SK-N-SH (cell line): ENCODE measurements at regions not wholly inside any gene's neighbourhood (a gene's known extent, or its start where the extent isn't known, plus 50 kb on each side); places are given as distances from the start of the nearest gene placed in this dataset.
"Not testable (repeated sequence)": the region's sequence is repeated elsewhere in the genome, so short reads cannot be mapped to it uniquely, and the experiment has no call there.

Experiments used
- CTCF ChIA-PET: fragments of 300-600, 350-600 bp; formaldehyde crosslinking; extraction: SDS; loops from one replicate; lab custom pipeline; 2021; lab: Yijun Ruan, JAX
- POLR2A ChIA-PET: fragments of 350-600 bp; sonication (Branson Sonifier 250); formaldehyde crosslinking; extraction: SDS; loops from one replicate; lab custom pipeline; 2020; ENCODE audit warnings: antibody characterized with exemption, inconsistent platforms; lab: Yijun Ruan, JAX
- DNase-seq: peaks from one replicate; pipeline ENCODE4 v3.0.0; 2012
- H2AFZ ChIP-seq: fragments of 200-600 bp; sonication (generic); 2 replicates; pipeline ENCODE4 v1.8.1; 2016; ENCODE audit warnings: antibody characterized with exemption, mild to moderate bottlenecking, low read depth
- H3F3A ChIP-seq: fragments of 200-600 bp; sonication (generic); replicated peaks from 2 replicates; pipeline ENCODE3; 2016; ENCODE audit warnings: antibody characterized with exemption, mild to moderate bottlenecking; ENCODE audit not compliant: insufficient read depth
- H3K27ac ChIP-seq, 2 experiments: fragments of 200-500 bp in 1 of 2; fragments of 200-600 bp in 1 of 2; sonication (Bioruptor generic) in 1 of 2; sonication (generic), shearing (Covaris generic) in 1 of 2; 2 replicates each; pipeline versions ENCODE4 v1.5.1 to v1.6.1; 2014 to 2016; ENCODE audit warnings: low read depth in 2 of 2, inconsistent platforms in 1 of 2, low read length in 1 of 2, mild to moderate bottlenecking in 1 of 2, mixed read lengths in 1 of 2
- H3K27me3 ChIP-seq: fragments of 200-600 bp; sonication (generic), shearing (Covaris generic); 2 replicates; pipeline ENCODE4 v1.6.1; 2016; ENCODE audit warnings: mixed run types; ENCODE audit not compliant: insufficient read depth
- H3K36me3 ChIP-seq, 2 experiments: fragments of 200-500 bp in 1 of 2; fragments of 200-600 bp in 1 of 2; sonication (Bioruptor generic) in 1 of 2; sonication (generic) in 1 of 2; replicated peaks in 1 of 2; 2 replicates each; pipeline versions ENCODE3 to v1.5.1; 2014 to 2016; ENCODE audit warnings: low read length in 1 of 2, mild to moderate bottlenecking in 1 of 2; ENCODE audit not compliant: insufficient read depth in 2 of 2, control insufficient read depth in 1 of 2
- H3K4me1 ChIP-seq, 2 experiments: fragments of 200-500 bp in 1 of 2; fragments of 200-600 bp in 1 of 2; sonication (Bioruptor generic) in 1 of 2; sonication (generic), shearing (Covaris generic) in 1 of 2; 2 replicates each; pipeline versions ENCODE4 v1.5.1 to v1.6.1; 2014 to 2016; ENCODE audit warnings: low read depth in 1 of 2, low read length in 1 of 2, mixed run types in 1 of 2; ENCODE audit not compliant: insufficient read depth in 2 of 2, control insufficient read depth in 1 of 2
- H3K4me2 ChIP-seq: fragments of 200-600 bp; sonication (generic), shearing (Covaris generic); 2 replicates; pipeline ENCODE4 v1.6.1; 2017; ENCODE audit warnings: mixed run types
- H3K4me3 ChIP-seq, 2 experiments: fragments of 200-500 bp in 1 of 2; fragments of 200-600 bp in 1 of 2; sonication (Bioruptor generic) in 1 of 2; sonication (generic), shearing (Covaris generic) in 1 of 2; 2 replicates each; pipeline versions ENCODE4 v1.5.1 to v1.8.1; 2014 to 2016; ENCODE audit warnings: low read depth in 2 of 2, inconsistent platforms in 1 of 2, low read length in 1 of 2, mild to moderate bottlenecking in 1 of 2, mixed read lengths in 1 of 2, moderate library complexity in 1 of 2
- H3K79me2 ChIP-seq: fragments of 200-600 bp; sonication (generic); 2 replicates; pipeline ENCODE4 v1.8.1; 2017; ENCODE audit warnings: mild to moderate bottlenecking; ENCODE audit not compliant: insufficient read depth
- H3K9ac ChIP-seq: fragments of 200-600 bp; sonication (generic); 2 replicates; pipeline ENCODE4 v1.6.1; 2017; ENCODE audit warnings: mixed run types
- H3K9me2 ChIP-seq: fragments of 200-600 bp; sonication (generic); 2 replicates; pipeline ENCODE4 v1.6.1; 2017; ENCODE audit warnings: mixed run types
- H3K9me3 ChIP-seq: fragments of 200-600 bp; sonication (generic); 2 replicates; pipeline ENCODE4 v1.6.1; 2017; ENCODE audit warnings: mixed run types, mild to moderate bottlenecking, moderate library complexity
- H4K20me1 ChIP-seq: fragments of 200-600 bp; sonication (generic); 2 replicates; pipeline ENCODE4 v1.6.1; 2017; ENCODE audit warnings: mild to moderate bottlenecking, mixed run types; ENCODE audit not compliant: insufficient read depth
- CHD2 ChIP-seq: fragments of 150-350 bp; IDR thresholded peaks from 2 replicates; pipeline ENCODE4 v1.6.1; 2018; ENCODE audit warnings: low read length; ENCODE audit not compliant: partially characterized antibody
- CTCF ChIP-seq: fragments of 200-600 bp; sonication (generic); IDR thresholded peaks from 2 replicates; pipeline ENCODE4 v1.6.1; 2017; ENCODE audit warnings: antibody characterized with exemption, mild to moderate bottlenecking, moderate library complexity
- EZH2phosphoT487 ChIP-seq: fragments of 200-600 bp; sonication (generic); IDR thresholded peaks from 2 replicates; pipeline ENCODE4 v1.6.1; 2017; ENCODE audit warnings: low read depth, mixed run types, mild to moderate bottlenecking, antibody characterized with exemption, moderate library complexity, borderline replicate concordance
- FOSL2 ChIP-seq: IDR thresholded peaks from 2 replicates; pipeline ENCODE4 v1.4.0; 2012; ENCODE audit warnings: low read depth, mild to moderate bottlenecking, moderate library complexity, borderline replicate concordance
- FOXJ3 ChIP-seq: sonication (generic); formaldehyde crosslinking; IDR thresholded peaks from 2 replicates; pipeline ENCODE4 v1.5.1; 2020; ENCODE audit warnings: mild to moderate bottlenecking, missing genetic modification reagents
- FOXM1 ChIP-seq: IDR thresholded peaks from 2 replicates; pipeline ENCODE4 v1.4.0; 2012; ENCODE audit warnings: low read depth, mild to moderate bottlenecking
- GABPA ChIP-seq: IDR thresholded peaks from 2 replicates; pipeline ENCODE4 v1.4.0; 2012; ENCODE audit warnings: low read depth, mild to moderate bottlenecking
- GATA2 ChIP-seq: sonication (generic); formaldehyde crosslinking; IDR thresholded peaks from 2 replicates; pipeline ENCODE4 v1.5.0; 2020; ENCODE audit warnings: mild to moderate bottlenecking, missing genetic modification reagents
- JUND ChIP-seq: IDR thresholded peaks from 2 replicates; pipeline ENCODE4 v1.4.0; 2012
- MAX ChIP-seq: IDR thresholded peaks from 2 replicates; pipeline ENCODE4 v1.4.0; 2012; ENCODE audit warnings: low read depth
- MEF2A ChIP-seq: IDR thresholded peaks from 2 replicates; pipeline ENCODE4 v1.4.0; 2012; ENCODE audit warnings: low read depth, borderline replicate concordance
- MXI1 ChIP-seq: IDR thresholded peaks from 2 replicates; pipeline ENCODE4 v1.6.1; 2012; ENCODE audit warnings: mild to moderate bottlenecking, low read depth, low read length, improper control_type of control experiment
- POLR2AphosphoS5 ChIP-seq: IDR thresholded peaks from 2 replicates; pipeline ENCODE4 v1.6.1; 2012; ENCODE audit warnings: low read depth, low read length
- RAD21 ChIP-seq: IDR thresholded peaks from 2 replicates; pipeline ENCODE4 v1.6.1; 2012; ENCODE audit warnings: mild to moderate bottlenecking, low read length
- RFX5 ChIP-seq: IDR thresholded peaks from 2 replicates; pipeline ENCODE4 v1.6.1; 2012; ENCODE audit warnings: mild to moderate bottlenecking, improper control_type of control experiment, low read length
- USF2 ChIP-seq: fragments of 150-350 bp; IDR thresholded peaks from 2 replicates; pipeline ENCODE4 v1.6.1; 2017; ENCODE audit warnings: antibody characterized with exemption, low read length, low read depth, borderline replicate concordance
- YY1 ChIP-seq: IDR thresholded peaks from 2 replicates; pipeline ENCODE4 v1.4.0; 2012; ENCODE audit warnings: low read depth, mild to moderate bottlenecking
- WGBS: methylation state at CpG from one replicate; pipeline ENCODE4 v1.1.6; 2017; ENCODE audit warnings: low lambda C conversion rate; 5-methylcytosine and 5-hydroxymethylcytosine counted together

GRCh38 chr11:23320131-23320530 lies 459.9 kb upstream of the CCDC179 start:
- Histone ChIP-seq H3K27ac (no peak overlapping the region), H3K9ac (no peak overlapping the region), H3K4me1 (no peaks in the 10 kb centered on the region), H3K27me3 (no peaks in the 10 kb centered on the region), H3K36me3 (no peaks in the 10 kb centered on the region), H3K79me2 (no peaks in the 10 kb centered on the region), H4K20me1 (no peaks in the 10 kb centered on the region), H3K4me3 (no peak overlapping the region), H3K9me2 (no peaks in the 10 kb centered on the region), H3K9me3 (no peaks in the 10 kb centered on the region)
- ChIA-PET CTCF (no interaction called here), POLR2A (no interaction called here)
- no peak for DNase-seq
- TF ChIP-seq CHD2 (no peak), GABPA (no peak), RFX5 (no peak), MXI1 (no peak), USF2 (no peak), CTCF (no peak), RAD21 (no peak), GATA2 (no peak), FOXJ3 (CRISPR knock-in tag) (no peak), POLR2AphosphoS5 (no peak), EZH2phosphoT487 (no peak), JUND (no peak), FOSL2 (no peak), MAX (no peak), FOXM1 (no peak), MEF2A (no peak), YY1 (no peak)
- TF ChIP-seq, all 33 proteins: peak for 0
- Histone ChIP-seq H3K4me2 (no peak overlapping the region), H2AFZ (no peak overlapping the region), H3F3A (no peaks in the 10 kb centered on the region)

GRCh38 chr11:23335586-23335985 lies 475.3 kb upstream of the CCDC179 start:
- H3K4me3 ChIP-seq, H3F3A ChIP-seq, H3K4me2 ChIP-seq, H4K20me1 ChIP-seq, H3K9me3 ChIP-seq, CTCF ChIA-PET, H2AFZ ChIP-seq, H3K9ac ChIP-seq, POLR2A ChIA-PET, H3K27me3 ChIP-seq, H3K9me2 ChIP-seq, H3K4me1 ChIP-seq, H3K79me2 ChIP-seq, H3K27ac ChIP-seq, H3K36me3 ChIP-seq, DNase-seq: not testable (repeated sequence)
- 70% methylated on average over 6 of the region's 6 CpGs for WGBS
